H9 (cell line): ENCODE measurements at regions not wholly inside any gene's neighbourhood (a gene's known extent, or its start where the extent isn't known, plus 50 kb on each side); places are given as distances from the start of the nearest gene placed in this dataset.

Experiments
- DNase-seq: peaks from one replicate; pipeline ENCODE4 v3.0.0-alpha.2; 2017
- H2AFZ ChIP-seq: one replicate; pipeline ENCODE4 v1.6.1; 2013; ENCODE audit warnings: mild to moderate bottlenecking, low read length, control low read depth, moderate library complexity
- H2AK5ac ChIP-seq: 2 replicates; pipeline ENCODE4 v1.6.1; 2013; ENCODE audit warnings: low read length, control low read depth, mixed read lengths; ENCODE audit not compliant: insufficient read length
- H2BK120ac ChIP-seq: one replicate; pipeline ENCODE4 v1.6.1; 2013; ENCODE audit warnings: low read depth, mild to moderate bottlenecking, low read length, control low read depth, inconsistent platforms; ENCODE audit not compliant: poor library complexity, severe bottlenecking
- H2BK12ac ChIP-seq: 2 replicates; pipeline ENCODE4 v1.6.1; 2013; ENCODE audit warnings: low read length, control low read depth, mixed read lengths, low read depth; ENCODE audit not compliant: insufficient read length
- H2BK15ac ChIP-seq: 2 replicates; pipeline ENCODE4 v1.6.1; 2013; ENCODE audit warnings: low read depth, low read length, control low read depth
- H2BK20ac ChIP-seq: one replicate; pipeline ENCODE4 v1.6.1; 2013; ENCODE audit warnings: low read depth, mild to moderate bottlenecking, low read length, control low read depth, inconsistent platforms; ENCODE audit not compliant: poor library complexity, severe bottlenecking
- H2BK5ac ChIP-seq: 2 replicates; pipeline ENCODE4 v1.6.1; 2013; ENCODE audit warnings: low read length, control low read depth, mixed read lengths; ENCODE audit not compliant: insufficient read length
- H3K14ac ChIP-seq: 2 replicates; pipeline ENCODE4 v1.6.1; 2013; ENCODE audit warnings: low read length, control low read depth; ENCODE audit not compliant: insufficient read depth
- H3K18ac ChIP-seq: 2 replicates; pipeline ENCODE4 v1.6.1; 2013; ENCODE audit warnings: low read depth, mild to moderate bottlenecking, mixed read lengths, low read length, control low read depth; ENCODE audit not compliant: insufficient read length
- H3K23ac ChIP-seq: 2 replicates; pipeline ENCODE4 v1.6.1; 2013; ENCODE audit warnings: low read length, control low read depth, mixed read lengths, low read depth; ENCODE audit not compliant: insufficient read length
- H3K23me2 ChIP-seq: 2 replicates; pipeline ENCODE4 v1.6.1; 2013; ENCODE audit warnings: low read depth, mild to moderate bottlenecking, mixed read lengths, low read length, control low read depth; ENCODE audit not compliant: insufficient read length, poor library complexity, severe bottlenecking
- H3K27ac ChIP-seq: 2 replicates; pipeline ENCODE4 v1.5.1; 2013; ENCODE audit warnings: low read length, control low read depth, mixed read lengths, low read depth; ENCODE audit not compliant: insufficient read length
- H3K27me3 ChIP-seq: 2 replicates; pipeline ENCODE4 v1.6.1; 2013; ENCODE audit warnings: low read length, control low read depth, inconsistent platforms; ENCODE audit not compliant: insufficient read depth
- H3K4ac ChIP-seq: 2 replicates; pipeline ENCODE4 v1.6.1; 2013; ENCODE audit warnings: low read depth, mild to moderate bottlenecking, control low read depth, inconsistent platforms, low read length, moderate library complexity
- H3K4me1 ChIP-seq: 2 replicates; pipeline ENCODE4 v1.6.1; 2013; ENCODE audit warnings: low read length, control low read depth, inconsistent platforms; ENCODE audit not compliant: insufficient read depth
- H3K4me2 ChIP-seq: 2 replicates; pipeline ENCODE4 v1.6.1; 2013; ENCODE audit warnings: low read length, control low read depth, mixed read lengths; ENCODE audit not compliant: insufficient read length, insufficient read depth
- H3K56ac ChIP-seq: 2 replicates; pipeline ENCODE4 v1.6.1; 2013; ENCODE audit warnings: low read depth, mild to moderate bottlenecking, mixed read lengths, low read length, control low read depth; ENCODE audit not compliant: insufficient read length
- H3K79me1 ChIP-seq: 2 replicates; pipeline ENCODE4 v1.6.1; 2013; ENCODE audit warnings: low read depth, mild to moderate bottlenecking, moderate library complexity, low read length, control low read depth, inconsistent platforms; ENCODE audit not compliant: insufficient read depth, poor library complexity, severe bottlenecking
- H3K79me2 ChIP-seq: 2 replicates; pipeline ENCODE4 v1.6.1; 2013; ENCODE audit warnings: low read length, control low read depth, inconsistent platforms; ENCODE audit not compliant: insufficient read depth
- H3K9ac ChIP-seq: 2 replicates; pipeline ENCODE4 v1.6.1; 2013; ENCODE audit warnings: low read length, control low read depth, mixed read lengths; ENCODE audit not compliant: insufficient read length; ENCODE audit errors: extremely low read depth
- H3K9me3 ChIP-seq: one replicate; pipeline ENCODE4 v1.6.1; 2013; ENCODE audit warnings: low read depth, low read length, inconsistent platforms; ENCODE audit not compliant: control insufficient read depth
- H3T11ph ChIP-seq: one replicate; pipeline ENCODE4 v1.6.1; 2013; ENCODE audit warnings: mild to moderate bottlenecking, low read length, control low read depth, inconsistent platforms
- H4K20me1 ChIP-seq: one replicate; pipeline ENCODE4 v1.6.1; 2013; ENCODE audit not compliant: control insufficient read depth, insufficient read length, insufficient read depth
- H4K5ac ChIP-seq: 2 replicates; pipeline ENCODE4 v1.6.1; 2013; ENCODE audit warnings: low read depth, mild to moderate bottlenecking, mixed read lengths, low read length, control low read depth; ENCODE audit not compliant: insufficient read length
- H4K8ac ChIP-seq: replicated peaks from 2 replicates; pipeline ENCODE4 v1.6.1; 2013; ENCODE audit warnings: low read length, control low read depth, mixed read lengths, low read depth; ENCODE audit not compliant: insufficient read length
- H4K91ac ChIP-seq: 2 replicates; pipeline ENCODE4 v1.6.1; 2013; ENCODE audit warnings: low read depth, mild to moderate bottlenecking, moderate library complexity, mixed read lengths, low read length, control low read depth; ENCODE audit not compliant: insufficient read length
- H3K27ac Mint-ChIP-seq, 3 experiments: 2 replicates in 2 of 3; 3 replicates in 1 of 3; pipeline ENCODE4 v1.8.0; 2020 to 2021; ENCODE audit warnings: mixed read lengths in 3 of 3, mild to moderate bottlenecking in 1 of 3, moderate library complexity in 1 of 3
- H3K27me3 Mint-ChIP-seq: 2 replicates; pipeline ENCODE4 v1.8.0; 2021; ENCODE audit warnings: low read depth, mild to moderate bottlenecking, moderate library complexity, mixed read lengths
- H3K36me3 Mint-ChIP-seq, 3 experiments: 2 replicates in 2 of 3; 3 replicates in 1 of 3; pipeline ENCODE4 v1.8.0; 2020 to 2021; ENCODE audit warnings: low read depth in 3 of 3, mixed read lengths in 3 of 3; ENCODE audit not compliant: insufficient read depth in 1 of 3
- H3K4me1 Mint-ChIP-seq, 2 experiments: 2 replicates each; pipeline ENCODE4 v1.8.0; 2020; ENCODE audit warnings: mixed read lengths in 2 of 2
- H3K4me3 Mint-ChIP-seq, 2 experiments: 2 replicates in 1 of 2; 3 replicates in 1 of 2; pipeline ENCODE4 v1.8.0; 2020 to 2021; ENCODE audit warnings: mild to moderate bottlenecking in 2 of 2, mixed read lengths in 2 of 2, moderate library complexity in 1 of 2
- H3K9me3 Mint-ChIP-seq, 2 experiments: 2 replicates in 1 of 2; 3 replicates in 1 of 2; pipeline ENCODE4 v1.8.0; 2020; ENCODE audit warnings: mild to moderate bottlenecking in 2 of 2, mixed read lengths in 2 of 2, moderate library complexity in 1 of 2
- WGBS: extraction: QIAGEN DNeasy Blood & Tissue Kit; methylation state at CpG from one replicate; pipeline ENCODE4 v1.1.7; 2013; ENCODE audit warnings: missing lambda C conversion rate, low lambda C conversion rate, mixed read lengths; ENCODE audit not compliant: insufficient read length; ENCODE audit errors: extremely low coverage; 5-methylcytosine and 5-hydroxymethylcytosine counted together
- TF ChIP-seq, protein P1 (sequence below): fragments of 200-600 bp; sonication (generic); conservative IDR thresholded peaks from 3 replicates; pipeline ENCODE4 v1.8.0; 2021; ENCODE audit warnings: antibody characterized with exemption, mild to moderate bottlenecking

DNA sequence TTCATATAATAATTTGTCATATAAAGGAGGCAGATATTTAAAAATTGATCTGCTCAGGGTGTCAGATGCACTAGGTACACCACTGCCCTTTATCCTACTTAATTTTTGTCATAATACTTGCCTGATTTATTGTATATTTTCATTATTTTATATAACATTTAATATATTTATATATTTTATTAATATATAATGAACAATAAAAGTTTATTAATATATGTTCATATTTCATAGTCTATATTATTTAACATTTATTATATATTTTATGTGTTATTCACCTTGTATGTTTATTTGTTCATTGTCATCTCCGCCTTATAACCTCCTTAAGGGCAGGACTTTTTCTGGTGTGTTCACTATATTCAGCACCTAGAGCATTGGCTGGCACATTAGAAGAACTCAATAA is 232.4 kb upstream of the AMIGO2 start:
- Histone ChIP-seq H2BK15ac (no peak overlapping the region), H2AK5ac (no peak overlapping the region), H2BK120ac (no peak overlapping the region), H3K9me3 (no peaks in the 10 kb centered on the region), H3K27ac (no peak overlapping the region), H3K4me2 (no peak overlapping the region), H4K91ac (no peak overlapping the region), H4K20me1 (no peaks in the 10 kb centered on the region), H3T11ph (no peak overlapping the region), H4K8ac (no peak overlapping the region), H3K9ac (no peak overlapping the region), H3K79me1 (no peaks in the 10 kb centered on the region), H3K18ac (no peak overlapping the region), H3K79me2 (no peaks in the 10 kb centered on the region), H2BK20ac (no peak overlapping the region), H3K4me1 (no peaks in the 10 kb centered on the region), H2BK5ac (no peak overlapping the region), H2AFZ (no peak overlapping the region), H3K27me3 (no peaks in the 10 kb centered on the region), H3K4ac (no peak overlapping the region), H3K14ac (no peak overlapping the region), H2BK12ac (no peak overlapping the region), H3K23me2 (no peaks in the 10 kb centered on the region), H3K23ac (no peak overlapping the region), H4K5ac (no peak overlapping the region), H3K56ac (no peak overlapping the region)
- no peak for DNase-seq
- no CpG with 5 or more reads among the region's 1 CpG for WGBS
- Mint-ChIP-seq H3K4me1 (peaks cover 4 to 6% of the 10 kb centered on the region in 2 experiments; a peak in 2 of 4 replicates), H3K9me3 (no peaks in the 10 kb centered on the region), H3K27ac (no peak overlapping the region), H3K4me3 (no peak overlapping the region), H3K27me3 (no peaks in the 10 kb centered on the region), H3K36me3 (no peaks in the 10 kb centered on the region)
- TF ChIP-seq, protein P1, sequence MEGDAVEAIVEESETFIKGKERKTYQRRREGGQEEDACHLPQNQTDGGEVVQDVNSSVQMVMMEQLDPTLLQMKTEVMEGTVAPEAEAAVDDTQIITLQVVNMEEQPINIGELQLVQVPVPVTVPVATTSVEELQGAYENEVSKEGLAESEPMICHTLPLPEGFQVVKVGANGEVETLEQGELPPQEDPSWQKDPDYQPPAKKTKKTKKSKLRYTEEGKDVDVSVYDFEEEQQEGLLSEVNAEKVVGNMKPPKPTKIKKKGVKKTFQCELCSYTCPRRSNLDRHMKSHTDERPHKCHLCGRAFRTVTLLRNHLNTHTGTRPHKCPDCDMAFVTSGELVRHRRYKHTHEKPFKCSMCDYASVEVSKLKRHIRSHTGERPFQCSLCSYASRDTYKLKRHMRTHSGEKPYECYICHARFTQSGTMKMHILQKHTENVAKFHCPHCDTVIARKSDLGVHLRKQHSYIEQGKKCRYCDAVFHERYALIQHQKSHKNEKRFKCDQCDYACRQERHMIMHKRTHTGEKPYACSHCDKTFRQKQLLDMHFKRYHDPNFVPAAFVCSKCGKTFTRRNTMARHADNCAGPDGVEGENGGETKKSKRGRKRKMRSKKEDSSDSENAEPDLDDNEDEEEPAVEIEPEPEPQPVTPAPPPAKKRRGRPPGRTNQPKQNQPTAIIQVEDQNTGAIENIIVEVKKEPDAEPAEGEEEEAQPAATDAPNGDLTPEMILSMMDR: no peak
